DND-41 (cell line): ENCODE measurements at regions not wholly inside any gene's neighbourhood (a gene's known extent, or its start where the extent isn't known, plus 50 kb on each side); places are given as distances from the start of the nearest gene placed in this dataset.

ENCODE experiments used
- CTCF ChIP-seq: IDR thresholded peaks from 2 replicates; pipeline ENCODE4 v1.5.1; 2012; ENCODE audit warnings: borderline replicate concordance, low read length, moderate library complexity, mild to moderate bottlenecking; ENCODE audit not compliant: poor library complexity, severe bottlenecking; ENCODE audit errors: extremely low read depth
- EZH2 ChIP-seq: IDR thresholded peaks from 3 replicates; pipeline ENCODE4 v1.6.1; 2012; ENCODE audit warnings: borderline replicate concordance, low read depth, mild to moderate bottlenecking, moderate library complexity, low read length, inconsistent platforms; ENCODE audit not compliant: severe bottlenecking

DNA sequence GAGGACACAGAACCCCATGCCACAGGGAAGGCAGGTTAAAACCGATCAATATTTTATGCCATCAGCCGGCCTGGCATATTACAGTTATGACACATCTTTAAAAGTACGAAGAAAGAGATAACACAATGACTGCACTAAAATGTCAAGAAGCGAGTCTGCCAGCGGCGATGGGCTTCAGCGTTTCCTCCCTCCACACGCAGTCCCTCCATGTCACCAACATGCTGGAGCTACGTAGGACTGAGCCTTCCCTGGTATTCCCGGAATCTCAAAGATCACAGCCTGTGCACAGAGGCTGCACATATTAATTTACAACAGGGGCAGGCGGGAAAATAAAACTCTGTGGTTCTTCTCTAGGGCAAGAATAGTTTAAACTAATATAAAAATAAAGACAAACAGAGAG, 257.7 kb downstream of the IRX1 start:
- TF ChIP-seq CTCF (no peak), EZH2 (no peak)
